ENCODE measurements at regions not wholly inside any gene's neighbourhood (a gene's known extent, or its start where the extent isn't known, plus 50 kb on each side); places are given as distances from the start of the nearest gene placed in this dataset.

GRCh38 chr20:22490287-22491193 is 93.8 kb downstream of the FOXA2 start (continued):
- TF ChIP-seq ZXDC (CRISPR knock-in tag; IDR thresholded peaks at IDR 0.05) (peak; percentile 44; the same call in 1 of the 2 replicates), YEATS4 (CRISPR knock-in tag; IDR thresholded peaks at IDR 0.05; ENCODE audit: borderline replicate concordance) (peak; percentile 72), ZBTB43 (CRISPR knock-in tag; conservative IDR thresholded peaks at IDR 0.05) (peak; percentile 89), THAP7 (CRISPR knock-in tag; IDR thresholded peaks at IDR 0.05) (peak; percentile 77; the same call in 1 of the 2 replicates), TFDP2 (CRISPR knock-in tag; IDR thresholded peaks at IDR 0.05) (peak; percentile 84), DPF2 (CRISPR knock-in tag; IDR thresholded peaks at IDR 0.05; ENCODE audit: borderline replicate concordance, low read depth) (peak; percentile 78), GMEB2 (CRISPR knock-in tag; IDR thresholded peaks at IDR 0.05; ENCODE audit: low read depth) (0 out of 2 replicates have a peak, but pooled peaks have one; percentile 12), KAT2B (IDR thresholded peaks at IDR 0.05; ENCODE audit: borderline replicate concordance, low read depth, low read length) (no peak), SNRNP70 (IDR thresholded peaks at IDR 0.05; ENCODE audit: low read depth, low read length) (no peak), ATF7 (IDR thresholded peaks at IDR 0.05) (peak; percentile 100), ATF7 (CRISPR knock-in tag; IDR thresholded peaks at IDR 0.05) (peak; percentile 97), IRF1 (CRISPR knock-in tag; IDR thresholded peaks at IDR 0.05; ENCODE audit: low read depth) (no peak), ZNF780A (CRISPR knock-in tag; IDR thresholded peaks at IDR 0.05) (0 out of 2 replicates have a peak, but pooled peaks have one; percentile 34), SIX4 (CRISPR knock-in tag; IDR thresholded peaks at IDR 0.05) (peak; percentile 63), ZNF326 (CRISPR knock-in tag; IDR thresholded peaks at IDR 0.05; ENCODE audit: borderline replicate concordance) (no peak), ATF4 (CRISPR knock-in tag; IDR thresholded peaks at IDR 0.05) (peak in 1 of 2 experiments; percentile 72; a peak in 2 of 4 replicates)

Measured in HepG2 (cell line).